ENCODE measurements at regions not wholly inside any gene's neighbourhood (a gene's known extent, or its start where the extent isn't known, plus 50 kb on each side); places are given as distances from the start of the nearest gene placed in this dataset.

GRCh38 chr11:107197932-107198331 is 179.7 kb upstream of the GUCY1A2 start:
- TF ChIP-seq TAF1 (IDR thresholded peaks at IDR 0.05; ENCODE audit: low read depth, low read length) (no peak), PAX5 (IDR thresholded peaks at IDR 0.05; ENCODE audit: insufficient read depth, low read length, severe bottlenecking) (no peak), POLR2AphosphoS5 (IDR thresholded peaks at IDR 0.05; ENCODE audit: low read depth, low read length) (no peak), POLR2A (IDR thresholded peaks at IDR 0.05; ENCODE audit: low read depth, low read length) (no peak), POU2F2 (IDR thresholded peaks at IDR 0.05; ENCODE audit: low read depth, low read length) (no peak)
